ENCODE measurements at regions not wholly inside any gene's neighbourhood (a gene's known extent, or its start where the extent isn't known, plus 50 kb on each side); places are given as distances from the start of the nearest gene placed in this dataset.

- ChIA-PET POLR2A (no interaction called here), CTCF (no interaction called here)
- TF ChIP-seq SP1 (IDR thresholded peaks at IDR 0.05), result no peak
- TF ChIP-seq SUZ12 (IDR thresholded peaks at IDR 0.05), result no peak
- no peak for TF ChIP-seq PKNOX1 (IDR thresholded peaks at IDR 0.05)
- no peak for TF ChIP-seq TARDBP (IDR thresholded peaks at IDR 0.05)
- no peak for TF ChIP-seq ARNT (IDR thresholded peaks at IDR 0.05)
- TF ChIP-seq HDGF (IDR thresholded peaks at IDR 0.05; ENCODE audit: borderline replicate concordance), result no peak
- no peak for TF ChIP-seq ZNF384 (IDR thresholded peaks at IDR 0.05)
- no peak for TF ChIP-seq L3MBTL2 (conservative IDR thresholded peaks at IDR 0.05)
- no peak for TF ChIP-seq FOXK2 (IDR thresholded peaks at IDR 0.05)
- no peak for TF ChIP-seq FOXM1 (IDR thresholded peaks at IDR 0.05; ENCODE audit: borderline replicate concordance)
- no peak for TF ChIP-seq NFRKB (IDR thresholded peaks at IDR 0.05)
- TF ChIP-seq CTBP1 (IDR thresholded peaks at IDR 0.05; ENCODE audit: borderline replicate concordance), result no peak
- TF ChIP-seq FOXA1 (IDR thresholded peaks at IDR 0.05), result no peak
- no peak for DNase-seq (ENCODE audit: extremely low spot score)
These were observed 112.6 kb downstream of the TMEM170B start for GRCh38 chr6:11650025-11650696.

GRCh38 chr6:11650711-11651110 lies 113.2 kb downstream of the TMEM170B start:
- ChIA-PET POLR2A (no interaction called here), CTCF (no interaction called here)
- TF ChIP-seq ARNT (IDR thresholded peaks at IDR 0.05) (no peak), TARDBP (IDR thresholded peaks at IDR 0.05) (no peak), ELF4 (IDR thresholded peaks at IDR 0.05) (no peak), ZNF384 (IDR thresholded peaks at IDR 0.05) (no peak), LEF1 (IDR thresholded peaks at IDR 0.05; ENCODE audit: borderline replicate concordance) (no peak), FOXM1 (IDR thresholded peaks at IDR 0.05; ENCODE audit: borderline replicate concordance) (no peak), L3MBTL2 (conservative IDR thresholded peaks at IDR 0.05) (no peak), FOXK2 (IDR thresholded peaks at IDR 0.05) (no peak), NFRKB (IDR thresholded peaks at IDR 0.05) (no peak), SP1 (IDR thresholded peaks at IDR 0.05) (no peak), BHLHE40 (IDR thresholded peaks at IDR 0.05; ENCODE audit: borderline replicate concordance) (no peak), PKNOX1 (IDR thresholded peaks at IDR 0.05) (no peak)
- DNase-seq (ENCODE audit: extremely low spot score), result no peak

DNA sequence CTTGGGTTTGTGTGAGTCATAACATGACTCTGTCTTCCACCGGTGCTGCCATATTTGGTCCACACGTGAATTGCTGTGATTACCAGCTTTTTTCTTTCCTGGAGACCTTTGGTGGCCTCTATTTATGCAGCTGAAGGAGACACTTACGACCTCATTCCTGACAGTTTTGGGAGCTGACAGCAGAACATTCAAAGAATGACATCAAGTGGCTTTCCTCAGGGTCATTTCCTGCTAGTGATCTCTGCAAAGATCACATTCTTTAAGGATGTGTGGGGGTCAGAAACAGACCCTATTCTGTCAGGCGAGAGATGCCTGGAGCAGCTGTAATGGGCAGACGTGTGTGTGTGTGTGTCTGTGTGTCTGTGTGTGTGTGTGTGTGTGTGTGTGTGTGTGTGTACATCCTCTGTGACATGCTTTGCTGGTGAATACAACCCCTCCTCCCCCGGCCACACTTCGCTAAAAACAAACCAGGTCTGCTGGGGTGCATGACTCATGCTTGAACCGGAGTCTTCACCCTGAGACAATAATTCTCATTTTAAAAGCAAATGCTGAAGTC lies 115.6 kb downstream of the TMEM170B start:
- CTCF ChIA-PET, result interaction anchor here (0.6 to 1.1 kb wide), 3 partner anchors 270 to 636 kb away, joined by 3 to 5 read pairs (median 3); no protein-coding TSS in a partner anchor
- POLR2A ChIA-PET, result no interaction called here
- DNase-seq (ENCODE audit: extremely low spot score), result no peak
- no peak for TF ChIP-seq FOXM1 (IDR thresholded peaks at IDR 0.05; ENCODE audit: borderline replicate concordance)
- no peak for TF ChIP-seq L3MBTL2 (conservative IDR thresholded peaks at IDR 0.05)
- TF ChIP-seq FOXA1 (IDR thresholded peaks at IDR 0.05), result no peak
- TF ChIP-seq BHLHE40 (IDR thresholded peaks at IDR 0.05; ENCODE audit: borderline replicate concordance), result no peak
- no peak for TF ChIP-seq TARDBP (IDR thresholded peaks at IDR 0.05)
- TF ChIP-seq PKNOX1 (IDR thresholded peaks at IDR 0.05), result no peak
- TF ChIP-seq HDGF (IDR thresholded peaks at IDR 0.05; ENCODE audit: borderline replicate concordance), result no peak
- TF ChIP-seq ARNT (IDR thresholded peaks at IDR 0.05), result no peak
- TF ChIP-seq CTBP1 (IDR thresholded peaks at IDR 0.05; ENCODE audit: borderline replicate concordance), result no peak
- TF ChIP-seq FOXK2 (IDR thresholded peaks at IDR 0.05), result no peak
- TF ChIP-seq SUZ12 (IDR thresholded peaks at IDR 0.05), result no peak
- no peak for TF ChIP-seq ELF4 (IDR thresholded peaks at IDR 0.05)
- no peak for TF ChIP-seq LEF1 (IDR thresholded peaks at IDR 0.05; ENCODE audit: borderline replicate concordance)
- TF ChIP-seq ZNF384 (IDR thresholded peaks at IDR 0.05), result no peak
- TF ChIP-seq SP1 (IDR thresholded peaks at IDR 0.05), result no peak
- no peak for TF ChIP-seq NFRKB (IDR thresholded peaks at IDR 0.05)

DNA sequence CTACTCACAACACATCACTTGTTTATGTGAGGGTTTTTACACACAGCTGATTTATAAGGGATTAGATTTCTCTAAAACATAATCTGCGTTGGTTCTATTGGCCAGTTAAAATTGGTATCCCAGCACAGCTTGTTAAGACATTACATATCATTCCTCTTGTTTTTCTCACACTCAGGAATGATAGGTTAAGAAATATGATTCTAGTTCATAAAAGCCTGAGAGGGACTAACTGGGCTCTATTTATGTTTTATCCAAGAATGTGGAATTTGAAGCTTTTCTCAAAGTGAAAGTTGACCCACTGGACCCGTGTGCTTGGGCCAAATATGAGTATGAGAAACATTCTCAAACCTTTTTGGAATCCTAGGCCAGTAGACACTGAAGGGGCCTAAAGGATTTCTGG lies 117.3 kb downstream of the TMEM170B start:
- TF ChIP-seq LEF1 (IDR thresholded peaks at IDR 0.05; ENCODE audit: borderline replicate concordance) (no peak), ARNT (IDR thresholded peaks at IDR 0.05) (no peak), NFRKB (IDR thresholded peaks at IDR 0.05) (no peak), FOXK2 (IDR thresholded peaks at IDR 0.05) (no peak), L3MBTL2 (conservative IDR thresholded peaks at IDR 0.05) (no peak), CTBP1 (IDR thresholded peaks at IDR 0.05; ENCODE audit: borderline replicate concordance) (no peak), FOXM1 (IDR thresholded peaks at IDR 0.05; ENCODE audit: borderline replicate concordance) (no peak), TARDBP (IDR thresholded peaks at IDR 0.05) (no peak), SUZ12 (IDR thresholded peaks at IDR 0.05) (no peak), BHLHE40 (IDR thresholded peaks at IDR 0.05; ENCODE audit: borderline replicate concordance) (no peak), HDGF (IDR thresholded peaks at IDR 0.05; ENCODE audit: borderline replicate concordance) (no peak)
- ChIA-PET CTCF (interaction anchor here (0.5 to 2.2 kb wide), 4 partner anchors 79 to 802 kb away, joined by 3 to 16 read pairs (median 4); partner anchors contain the start of gene EDN1), POLR2A (no interaction called here)
- no peak for DNase-seq (ENCODE audit: extremely low spot score)

DNA sequence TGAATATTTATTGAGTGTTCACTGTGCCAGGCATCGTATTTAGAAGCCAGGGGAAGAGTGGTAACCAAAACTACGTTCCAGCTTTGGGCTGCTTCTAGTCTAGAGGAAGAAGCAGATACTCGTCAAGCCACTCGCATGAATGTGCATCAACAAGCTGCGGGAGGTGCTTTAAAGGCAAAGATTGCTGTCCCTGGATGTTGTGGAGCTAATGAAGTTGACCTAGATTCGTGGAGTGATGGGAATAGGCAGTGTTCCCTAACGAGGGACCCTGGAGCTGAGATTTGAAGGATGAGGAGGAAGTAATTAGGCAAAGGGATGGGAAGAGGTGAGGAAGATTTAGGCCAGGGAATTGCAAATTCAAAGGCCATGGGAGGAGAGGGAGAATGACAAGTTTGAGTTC lies 118.9 kb downstream of the TMEM170B start:
- ChIA-PET CTCF (interaction anchor here (0.6 to 2.2 kb wide), 8 partner anchors 9 to 633 kb away, joined by 3 to 16 read pairs (median 4); partner anchors contain the start of gene EDN1), POLR2A (no interaction called here)
- TF ChIP-seq FOXA1 (IDR thresholded peaks at IDR 0.05) (no peak), LEF1 (IDR thresholded peaks at IDR 0.05; ENCODE audit: borderline replicate concordance) (no peak), FOXM1 (IDR thresholded peaks at IDR 0.05; ENCODE audit: borderline replicate concordance) (no peak), BHLHE40 (IDR thresholded peaks at IDR 0.05; ENCODE audit: borderline replicate concordance) (no peak), PKNOX1 (IDR thresholded peaks at IDR 0.05) (no peak)
- no peak for DNase-seq (ENCODE audit: extremely low spot score)

Data from HEK293T (cell line).